ENCODE measurements at regions not wholly inside any gene's neighbourhood (a gene's known extent, or its start where the extent isn't known, plus 50 kb on each side); places are given as distances from the start of the nearest gene placed in this dataset.

DNA sequence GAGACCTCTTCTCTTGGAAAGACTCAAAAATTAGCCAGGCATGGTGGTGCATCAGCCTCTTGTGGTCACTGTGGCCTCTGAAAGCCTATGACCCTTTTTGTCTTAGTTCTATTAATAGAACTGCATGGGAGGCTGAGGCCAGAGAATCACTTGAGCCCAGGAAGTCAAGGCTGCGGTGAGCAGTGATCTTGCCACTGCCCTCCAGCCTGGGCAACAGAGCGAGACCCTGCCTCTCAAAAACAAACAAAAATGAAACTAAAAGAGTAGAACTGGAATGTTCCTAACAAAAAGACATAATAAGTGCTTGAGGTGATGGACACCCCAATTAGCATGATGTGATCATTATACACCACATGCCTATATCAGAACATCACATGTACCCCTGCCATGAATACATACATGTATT is 197.0 kb upstream of the EEA1 start:
- no peaks in the 10 kb centered on the region for H3K23me2 ChIP-seq (ENCODE audit: low read depth, low read length)
- no peak overlapping the region for H3K4me2 ChIP-seq (ENCODE audit: insufficient read depth in 1 of 2, low read depth in 2 of 2, low read length in 2 of 2)
- no peak overlapping the region for H2BK5ac ChIP-seq (ENCODE audit: low read depth, low read length)
- H3K79me1 ChIP-seq (ENCODE audit: low read depth, low read length) = no peaks in the 10 kb centered on the region
- DNase-seq (ENCODE audit: low read depth in 1 of 2, low spot score in 2 of 2) (no peak), FAIRE-seq (no peak)
- H3K23ac ChIP-seq (ENCODE audit: insufficient read length) = no peak overlapping the region
- no peak overlapping the region for H2AFZ ChIP-seq (ENCODE audit: low read length)
- no peak overlapping the region for H3K18ac ChIP-seq (ENCODE audit: extremely low read depth, low read length)
- H4K91ac ChIP-seq (replicated peaks; ENCODE audit: insufficient read length, low read length) = no peak overlapping the region
- no peak overlapping the region for H2BK15ac ChIP-seq (ENCODE audit: low read length)
- H3K4ac ChIP-seq (replicated peaks; ENCODE audit: insufficient read length, low read depth, low read length) = no peak overlapping the region
- H3K36me3 ChIP-seq (ENCODE audit: control insufficient read depth in 2 of 4, insufficient read depth in 4 of 4, low read length in 3 of 4) = no peaks in the 10 kb centered on the region
- no peak overlapping the region for H2BK120ac ChIP-seq (replicated peaks; ENCODE audit: low read depth, low read length)
- no peak overlapping the region for H2BK20ac ChIP-seq (ENCODE audit: low read length)
- no peaks in the 10 kb centered on the region for H4K20me1 ChIP-seq (replicated peaks in 1 of 2; ENCODE audit: control insufficient read depth in 1 of 2, insufficient read depth in 2 of 2, low read length in 2 of 2)
- no peaks in the 10 kb centered on the region for H3K9me3 ChIP-seq (ENCODE audit: insufficient read depth in 2 of 2, low read depth in 1 of 2, low read length in 1 of 2)
- H4K5ac ChIP-seq (ENCODE audit: insufficient read length, low read depth, low read length) = no peak overlapping the region
- no peak overlapping the region for H3K56ac ChIP-seq (replicated peaks; ENCODE audit: insufficient read length, low read depth, low read length)
- no peak overlapping the region for H2BK12ac ChIP-seq (ENCODE audit: low read depth, low read length)
- no peak overlapping the region for H3K9ac ChIP-seq (replicated peaks in 1 of 4; ENCODE audit: extremely low read depth in 1 of 4, low read depth in 3 of 4, low read length in 3 of 4)
- H4K8ac ChIP-seq (ENCODE audit: extremely low read depth, insufficient read depth, low read length) = no peak overlapping the region
- no peaks in the 10 kb centered on the region for H3K79me2 ChIP-seq (ENCODE audit: control insufficient read depth in 1 of 2, insufficient read depth in 2 of 2, low read length in 2 of 2)
- H2AK5ac ChIP-seq (ENCODE audit: low read depth, low read length) = no peak overlapping the region
- H3K27ac ChIP-seq (ENCODE audit: low read depth, low read length) = no peak overlapping the region
- CTCF ChIA-PET (ENCODE audit: partially characterized antibody) = interaction anchor here (0.9 kb wide), 1 partner anchor 20 kb away, joined by 3 read pairs; no protein-coding TSS in a partner anchor
- WGBS, 2 experiments (ENCODE audit: extremely low coverage in 1 of 2, insufficient coverage in 1 of 2, insufficient read length in 1 of 2, insufficient replicate concordance in 2 of 2, low coverage in 1 of 2, low lambda C conversion rate in 2 of 2, missing lambda C conversion rate in 1 of 2) = 88% methylated on average over 2 of the region's 2 CpGs; no CpG with 5 or more reads in 1 of the 2 experiments
- H3K27me3 ChIP-seq (replicated peaks in 1 of 4; ENCODE audit: control insufficient read depth in 3 of 4, extremely low read depth in 1 of 4, insufficient read depth in 3 of 4, low read length in 3 of 4) = no peaks in the 10 kb centered on the region
- H3K14ac ChIP-seq (ENCODE audit: insufficient read length) = no peak overlapping the region
- H3K4me3 ChIP-seq (ENCODE audit: extremely low read depth in 1 of 4, insufficient read depth in 2 of 4, low read depth in 3 of 4, low read length in 4 of 4) = no peak overlapping the region
- no peaks in the 10 kb centered on the region for H3K4me1 ChIP-seq (replicated peaks in 1 of 4; ENCODE audit: control insufficient read depth in 3 of 4, insufficient read depth in 4 of 4, low read length in 3 of 4)
- POLR2A ChIA-PET (ENCODE audit: partially characterized antibody) = no interaction called here
- TF ChIP-seq RBBP5 (IDR thresholded peaks at IDR 0.05; ENCODE audit: borderline replicate concordance, low read depth, low read length) (no peak), KDM4A (IDR thresholded peaks at IDR 0.05; ENCODE audit: low read depth, low read length, severe bottlenecking) (no peak), SRF (IDR thresholded peaks at IDR 0.05; ENCODE audit: low read depth, low read length) (no peak), CHD1 (IDR thresholded peaks at IDR 0.05; ENCODE audit: low read depth, low read length) (no peak), TBP (IDR thresholded peaks at IDR 0.05; ENCODE audit: low read depth, low read length) (no peak), MAFK (IDR thresholded peaks at IDR 0.05; ENCODE audit: low read depth, low read length) (no peak), JUN (IDR thresholded peaks at IDR 0.05; ENCODE audit: low read depth, low read length) (no peak), CBX5 (IDR thresholded peaks at IDR 0.05; ENCODE audit: low read depth, low read length) (no peak), TCF12 (IDR thresholded peaks at IDR 0.05; ENCODE audit: low read depth, low read length) (no peak), SP2 (IDR thresholded peaks at IDR 0.05; ENCODE audit: low read length) (no peak), SP4 (IDR thresholded peaks at IDR 0.05; ENCODE audit: low read length) (no peak), CTBP2 (IDR thresholded peaks at IDR 0.05; ENCODE audit: borderline replicate concordance, insufficient read depth, insufficient read length, low read length) (no peak), HDAC6 (IDR thresholded peaks at IDR 0.05; ENCODE audit: low read depth, low read length) (no peak)
- TF ChIP-seq, protein P1, sequence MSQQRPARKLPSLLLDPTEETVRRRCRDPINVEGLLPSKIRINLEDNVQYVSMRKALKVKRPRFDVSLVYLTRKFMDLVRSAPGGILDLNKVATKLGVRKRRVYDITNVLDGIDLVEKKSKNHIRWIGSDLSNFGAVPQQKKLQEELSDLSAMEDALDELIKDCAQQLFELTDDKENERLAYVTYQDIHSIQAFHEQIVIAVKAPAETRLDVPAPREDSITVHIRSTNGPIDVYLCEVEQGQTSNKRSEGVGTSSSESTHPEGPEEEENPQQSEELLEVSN (IDR thresholded peaks at IDR 0.05) = no peak
- TF ChIP-seq, protein P2, sequence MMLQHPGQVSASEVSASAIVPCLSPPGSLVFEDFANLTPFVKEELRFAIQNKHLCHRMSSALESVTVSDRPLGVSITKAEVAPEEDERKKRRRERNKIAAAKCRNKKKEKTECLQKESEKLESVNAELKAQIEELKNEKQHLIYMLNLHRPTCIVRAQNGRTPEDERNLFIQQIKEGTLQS (IDR thresholded peaks at IDR 0.05; ENCODE audit: insufficient read depth, low read depth, low read length) = no peak

Data from H1 (cell line).